ENCODE measurements at regions not wholly inside any gene's neighbourhood (a gene's known extent, or its start where the extent isn't known, plus 50 kb on each side); places are given as distances from the start of the nearest gene placed in this dataset.

GRCh38 chr17:70804161-70804560, 634.8 kb downstream of the KCNJ2 start:
- DNase-seq (ENCODE audit: low read depth) = no peak

DNA sequence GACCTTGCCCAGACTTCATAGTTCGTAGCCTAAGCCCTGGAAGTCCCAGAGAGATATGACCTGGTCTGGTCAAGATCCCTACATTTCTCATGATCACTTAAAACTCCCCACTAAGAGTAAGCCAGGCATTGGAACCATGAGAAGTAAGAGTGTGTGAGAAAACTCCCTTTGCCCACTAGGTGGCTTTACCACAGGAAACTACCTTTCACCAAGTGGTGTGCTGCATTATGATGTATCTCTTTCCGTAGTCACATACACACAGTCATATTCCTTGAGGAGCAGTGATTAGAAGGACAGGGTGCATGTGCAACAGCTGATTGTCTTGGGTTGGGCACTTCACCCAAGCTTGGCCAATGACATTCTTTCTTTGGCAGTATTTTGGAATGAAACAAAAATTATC, 639.3 kb downstream of the KCNJ2 start:
- DNase-seq (ENCODE audit: low read depth) = no peak

DNA sequence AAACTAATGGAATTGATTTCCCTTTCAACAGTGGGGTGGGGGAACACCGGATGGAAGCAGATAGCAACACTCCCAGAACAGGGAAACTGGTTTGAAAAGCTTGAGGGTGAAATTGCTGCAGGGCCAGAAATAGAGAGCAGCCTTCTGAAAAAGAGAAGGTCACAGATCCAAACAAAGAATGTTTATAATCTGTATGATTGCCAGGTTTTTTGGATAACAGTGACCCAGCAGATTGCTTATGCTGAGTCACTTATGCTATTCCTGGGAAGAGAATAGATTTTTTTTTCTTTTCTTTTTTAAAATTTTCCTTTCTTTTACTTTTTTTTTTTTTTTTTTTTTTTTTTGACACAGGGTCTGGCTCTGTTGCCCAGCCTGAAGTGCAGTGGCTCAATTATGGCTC, 641.3 kb downstream of the KCNJ2 start:
- DNase-seq (ENCODE audit: low read depth) = no peak

DNA sequence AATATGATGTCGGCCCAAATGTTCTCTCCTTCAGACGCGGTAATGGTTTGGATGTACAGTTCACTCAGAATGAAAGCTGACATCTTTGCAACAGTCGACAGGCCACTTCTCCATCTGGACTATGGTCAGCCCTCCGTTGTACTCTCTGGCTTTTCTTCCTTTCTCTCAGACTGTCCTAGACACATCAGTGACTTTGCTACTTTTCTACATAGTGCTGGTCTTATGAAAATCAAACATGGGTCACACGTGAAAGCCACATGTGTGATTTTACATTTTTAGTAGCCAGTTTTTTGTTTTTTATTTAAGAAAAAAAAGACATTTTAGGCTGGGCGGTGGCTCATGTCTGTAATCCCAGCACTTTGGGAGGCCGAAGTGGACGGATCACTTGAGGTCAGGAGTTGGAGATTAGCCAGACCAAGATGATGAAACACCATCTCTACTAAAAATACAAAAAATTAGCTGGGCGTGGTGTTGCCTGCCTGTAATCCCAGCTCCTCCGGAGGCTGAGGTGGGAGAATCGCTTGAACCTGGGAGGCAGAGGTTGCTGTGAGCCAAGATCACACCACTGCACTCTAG, 644.1 kb downstream of the KCNJ2 start:
- DNase-seq (ENCODE audit: low read depth) = no peak

GRCh38 chr17:70819183-70819582, 649.9 kb downstream of the KCNJ2 start:
- no peak for DNase-seq (ENCODE audit: low read depth)

- DNase-seq (ENCODE audit: low read depth) = no peak
Observed at GRCh38 chr17:70820276-70820675, 650.9 kb downstream of the KCNJ2 start.

DNA sequence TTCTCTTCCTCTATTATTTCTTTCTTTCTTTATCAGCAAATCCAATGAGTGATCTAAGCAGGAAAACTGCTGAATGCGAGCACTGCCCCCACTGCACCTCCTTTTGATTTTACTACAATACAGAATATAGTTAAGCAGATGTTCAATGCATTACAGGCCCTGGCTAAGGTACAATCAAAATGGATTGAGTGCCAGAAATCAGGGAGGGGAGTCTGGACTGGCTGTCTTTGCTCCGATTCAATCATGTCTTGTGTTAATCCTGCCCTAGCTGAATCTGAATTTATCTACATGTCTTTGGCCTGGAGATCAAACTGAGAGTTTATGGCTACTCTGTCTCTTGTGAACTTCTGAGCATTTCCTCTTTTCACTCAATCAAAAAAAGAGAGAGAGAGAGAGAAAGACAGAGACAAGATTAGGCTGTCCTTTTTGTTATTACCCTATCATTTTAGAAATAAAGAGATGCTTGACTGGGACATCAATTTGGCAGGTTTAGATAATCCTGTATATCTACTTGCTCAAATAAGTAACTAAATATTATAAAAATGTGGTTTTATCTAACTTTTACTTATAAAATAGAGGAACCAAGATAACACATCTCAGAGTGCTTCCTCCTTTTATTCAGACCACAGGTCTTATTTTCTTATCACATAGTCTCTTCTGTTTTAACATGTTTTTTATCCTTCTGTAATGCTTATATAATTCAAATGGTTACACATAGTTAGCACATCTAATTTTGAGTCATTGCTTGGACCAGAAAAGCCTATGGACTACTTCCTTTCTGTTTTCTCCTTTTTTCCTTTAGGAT, 656.2 kb downstream of the KCNJ2 start:
- no peak for DNase-seq (ENCODE audit: low read depth)

- DNase-seq (ENCODE audit: low read depth) = no peak
Observed at GRCh38 chr17:70829876-70830275, 660.5 kb downstream of the KCNJ2 start.

GRCh38 chr17:70834039-70834438, 664.7 kb downstream of the KCNJ2 start:
- DNase-seq (ENCODE audit: low read depth) = no peak

DNA sequence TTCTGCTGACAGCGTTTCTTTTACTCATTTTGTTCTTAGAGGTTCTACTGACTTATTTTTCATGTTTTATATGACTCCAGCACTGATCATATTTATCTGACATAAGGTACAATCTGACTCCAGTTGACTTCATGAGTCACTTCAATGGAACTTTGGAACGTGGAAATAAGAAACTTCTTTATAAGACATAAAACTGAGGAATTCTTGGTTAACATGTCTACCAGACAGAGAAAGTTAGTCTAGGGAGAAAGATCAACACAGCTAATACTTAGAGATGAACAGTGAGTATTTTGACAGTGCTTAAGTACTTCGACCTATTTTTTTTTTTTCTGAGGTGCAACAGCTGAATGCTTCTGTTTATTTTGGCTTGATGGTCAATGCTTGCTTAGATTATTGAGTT, 679.5 kb downstream of the KCNJ2 start:
- no peak for DNase-seq (ENCODE audit: low read depth)

- DNase-seq (ENCODE audit: low read depth) = no peak
Observed at GRCh38 chr17:70855401-70856054, 686.2 kb downstream of the KCNJ2 start.

GRCh38 chr17:70857351-70857750, 688.0 kb downstream of the KCNJ2 start:
- no peak for DNase-seq (ENCODE audit: low read depth)

GRCh38 chr17:70859829-70860228, 690.5 kb downstream of the KCNJ2 start:
- no peak for DNase-seq (ENCODE audit: low read depth)

- no peak for DNase-seq (ENCODE audit: low read depth)
Observed at GRCh38 chr17:70862295-70862694, 693.0 kb downstream of the KCNJ2 start.

- no peak for DNase-seq (ENCODE audit: low read depth)
Observed at GRCh38 chr17:70863436-70864248, 694.3 kb downstream of the KCNJ2 start.

- no peak for DNase-seq (ENCODE audit: low read depth)
Observed at GRCh38 chr17:70865993-70866804, 696.9 kb downstream of the KCNJ2 start.

- no peak for DNase-seq (ENCODE audit: low read depth)
Observed at GRCh38 chr17:70868149-70868548, 698.8 kb downstream of the KCNJ2 start.

GRCh38 chr17:70869402-70870085, 700.2 kb downstream of the KCNJ2 start:
- DNase-seq (ENCODE audit: low read depth) = no peak

DNA sequence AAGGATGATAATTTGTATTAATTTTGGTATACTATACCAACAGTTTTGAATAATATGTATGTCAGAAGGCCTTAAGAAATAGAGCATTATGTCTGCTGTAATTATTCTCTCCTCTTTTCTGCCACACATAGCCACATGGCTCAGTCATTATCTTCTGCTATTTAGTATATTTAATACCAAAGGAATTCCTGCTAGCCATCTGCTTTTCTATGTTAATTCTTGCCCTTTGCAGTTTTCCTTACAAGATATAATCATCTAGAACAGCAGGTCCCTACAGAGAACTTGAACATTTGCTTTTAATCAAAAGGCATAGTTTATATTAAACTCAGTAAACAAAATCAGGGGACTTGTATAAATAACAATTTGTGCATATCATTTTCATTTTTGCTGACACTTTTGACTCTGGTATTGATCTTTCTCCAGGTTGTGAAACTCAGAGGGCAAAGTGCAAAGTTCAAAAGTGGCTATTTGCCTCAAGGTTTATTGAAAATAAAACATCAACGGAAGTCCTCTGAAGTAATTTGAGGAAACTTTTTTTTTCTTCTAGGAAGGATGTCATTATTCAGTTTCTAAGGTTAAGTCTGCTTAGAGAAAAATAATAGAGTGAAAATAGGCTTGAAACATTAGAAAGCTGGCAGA, 702.0 kb downstream of the KCNJ2 start:
- no peak for DNase-seq (ENCODE audit: low read depth)

DNA sequence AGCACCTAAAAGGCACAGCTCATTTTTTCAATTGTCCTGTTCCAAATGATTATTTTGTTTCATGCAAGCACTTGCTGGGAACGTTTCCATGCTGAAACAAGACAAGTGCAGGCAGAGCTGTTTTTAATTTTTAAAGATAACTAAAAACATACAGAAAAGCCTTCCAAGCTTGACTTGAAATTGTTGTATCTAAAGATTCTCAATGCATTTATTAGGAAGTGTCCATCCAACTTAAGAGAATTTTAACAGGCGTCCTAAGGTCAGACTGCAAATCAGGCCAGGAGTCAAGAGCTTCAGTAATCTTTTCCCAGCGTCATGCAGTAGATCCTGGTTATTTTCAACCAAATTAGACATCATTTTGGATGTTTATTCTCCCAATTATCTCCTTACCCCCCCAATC, 702.8 kb downstream of the KCNJ2 start:
- no peak for DNase-seq (ENCODE audit: low read depth)
